HG03571 (cell line): ENCODE measurements at regions not wholly inside any gene's neighbourhood (a gene's known extent, or its start where the extent isn't known, plus 50 kb on each side); places are given as distances from the start of the nearest gene placed in this dataset.

Source experiments
- ATAC-seq: cut with Tn5 transposase; IDR thresholded peaks from one replicate; pipeline ENCODE4 v1.9.1; 2021; ENCODE audit not compliant: unreplicated experiment

GRCh38 chr5:2255915-2256690 lies 373.4 kb upstream of the IRX4 start:
- ATAC-seq = no peak

GRCh38 chr5:2254880-2255750 lies 372.4 kb upstream of the IRX4 start:
- ATAC-seq = no peak

GRCh38 chr5:2254406-2254805 lies 371.7 kb upstream of the IRX4 start:
- ATAC-seq = no peak

- ATAC-seq = no peak
These were observed 370.6 kb upstream of the IRX4 start for GRCh38 chr5:2253040-2253975.

GRCh38 chr5:2251751-2252150 lies 369.0 kb upstream of the IRX4 start:
- no peak for ATAC-seq

- no peak for ATAC-seq
These were observed 368.6 kb upstream of the IRX4 start for GRCh38 chr5:2251298-2251697.

GRCh38 chr5:2250365-2250950 lies 367.7 kb upstream of the IRX4 start:
- no peak for ATAC-seq

- ATAC-seq = no peak
These were observed 366.7 kb upstream of the IRX4 start for GRCh38 chr5:2249442-2249841.

GRCh38 chr5:2249026-2249425 lies 366.3 kb upstream of the IRX4 start:
- ATAC-seq = no peak

- ATAC-seq = no peak
These were observed 359.8 kb upstream of the IRX4 start for GRCh38 chr5:2242539-2242938.

- no peak for ATAC-seq
These were observed 359.1 kb upstream of the IRX4 start for GRCh38 chr5:2241842-2242241.

GRCh38 chr5:2240118-2240904 lies 357.6 kb upstream of the IRX4 start:
- no peak for ATAC-seq

- ATAC-seq = no peak
These were observed 356.6 kb upstream of the IRX4 start for GRCh38 chr5:2239201-2239910.

GRCh38 chr5:2238732-2239131 lies 356.0 kb upstream of the IRX4 start:
- no peak for ATAC-seq

- no peak for ATAC-seq
These were observed 344.7 kb upstream of the IRX4 start for GRCh38 chr5:2227433-2227832.

GRCh38 chr5:2224689-2225088 lies 342.0 kb upstream of the IRX4 start:
- ATAC-seq = no peak

- ATAC-seq = no peak
These were observed 340.6 kb upstream of the IRX4 start for GRCh38 chr5:2223303-2223702.

GRCh38 chr5:2222246-2222992 lies 339.7 kb upstream of the IRX4 start:
- ATAC-seq = no peak

GRCh38 chr5:2221450-2221849 lies 338.7 kb upstream of the IRX4 start:
- ATAC-seq = no peak
